Keratinocyte (primary cell): ENCODE measurements at regions not wholly inside any gene's neighbourhood (a gene's known extent, or its start where the extent isn't known, plus 50 kb on each side); places are given as distances from the start of the nearest gene placed in this dataset.

Source experiments
- DNase-seq: peaks from one replicate; pipeline ENCODE4 v3.0.0-alpha.2; 2011; ENCODE audit warnings: low read depth, missing footprints, low spot score
- FAIRE-seq: peaks from 2 replicates; lab custom pipeline; 2011; peaks lifted over from hg19 to GRCh38; lab: Jason Lieb, UNC
- H2AFZ ChIP-seq: 2 replicates; pipeline ENCODE4 v1.6.0; 2012; ENCODE audit warnings: low read length, control low read depth, inconsistent platforms; ENCODE audit not compliant: control insufficient read depth
- H3K27ac ChIP-seq: 2 replicates; pipeline ENCODE4 v1.5.1; 2011; ENCODE audit warnings: low read length; ENCODE audit not compliant: control insufficient read depth, insufficient read depth
- H3K27me3 ChIP-seq: 3 replicates; pipeline ENCODE4 v1.6.0; 2011; ENCODE audit warnings: low read length; ENCODE audit not compliant: control insufficient read depth, insufficient read depth; ENCODE audit errors: extremely low read depth
- H3K36me3 ChIP-seq, 2 experiments: 2 replicates in 1 of 2; 3 replicates in 1 of 2; pipeline ENCODE4 v1.5.1; 2011; ENCODE audit warnings: low read length in 2 of 2, mild to moderate bottlenecking in 1 of 2; ENCODE audit not compliant: control insufficient read depth in 2 of 2, insufficient read depth in 2 of 2; ENCODE audit errors: extremely low read depth in 1 of 2
- H3K4me1 ChIP-seq: 3 replicates; pipeline ENCODE4 v1.5.1; 2011; ENCODE audit warnings: low read length; ENCODE audit not compliant: control insufficient read depth, insufficient read depth; ENCODE audit errors: extremely low read depth
- H3K4me2 ChIP-seq: 3 replicates; pipeline ENCODE4 v1.6.0; 2011; ENCODE audit warnings: low read depth, low read length; ENCODE audit not compliant: control insufficient read depth, insufficient read depth; ENCODE audit errors: extremely low read depth
- H3K4me3 ChIP-seq, 3 experiments: fragments of 200-600 bp in 1 of 3; sonication (generic) in 1 of 3; 2 replicates in 2 of 3; 3 replicates in 1 of 3; pipeline ENCODE4 v1.5.1; 2011 to 2016; ENCODE audit warnings: low read length in 3 of 3, mild to moderate bottlenecking in 3 of 3, control low read depth in 2 of 3, inconsistent platforms in 1 of 3, low read depth in 1 of 3, mixed read lengths in 1 of 3, mixed run types in 1 of 3, moderate library complexity in 1 of 3; ENCODE audit not compliant: control insufficient read depth in 2 of 3, insufficient read depth in 2 of 3; ENCODE audit errors: extremely low read depth in 1 of 3
- H3K79me2 ChIP-seq: 2 replicates; pipeline ENCODE4 v1.6.0; 2012; ENCODE audit warnings: low read length; ENCODE audit not compliant: control insufficient read depth, insufficient read depth
- H3K9ac ChIP-seq: 3 replicates; pipeline ENCODE4 v1.6.0; 2011; ENCODE audit warnings: low read length; ENCODE audit not compliant: control insufficient read depth, insufficient read depth; ENCODE audit errors: extremely low read depth
- H3K9me1 ChIP-seq: 3 replicates; pipeline ENCODE4 v1.6.0; 2011; ENCODE audit warnings: low read length; ENCODE audit not compliant: control insufficient read depth, insufficient read depth; ENCODE audit errors: extremely low read depth
- H3K9me3 ChIP-seq: 2 replicates; pipeline ENCODE4 v1.5.1; 2012; ENCODE audit warnings: low read depth, low read length; ENCODE audit not compliant: control insufficient read depth
- H4K20me1 ChIP-seq: 3 replicates; pipeline ENCODE4 v1.6.0; 2011; ENCODE audit warnings: low read length; ENCODE audit not compliant: control insufficient read depth, insufficient read depth; ENCODE audit errors: extremely low read depth
- EZH2 ChIP-seq: IDR thresholded peaks from one replicate; pipeline ENCODE4 v1.6.1; 2012; ENCODE audit warnings: inconsistent platforms, mild to moderate bottlenecking, low read length, moderate library complexity
- dilution Hi-C: fragments of 300-500 bp; cut with MboI; formaldehyde crosslinking; loops from one replicate; pipeline ENCODE4 v1.7.0; 2020; ENCODE audit warnings: low sequenced_read_pairs; ENCODE audit not compliant: extremely low pct_ligation_motif_present
- TF ChIP-seq, protein P1 (sequence below), 3 experiments: IDR thresholded peaks in 1 of 3; conservative IDR thresholded peaks in 1 of 3; optimal IDR thresholded peaks in 1 of 3; 2 replicates in 2 of 3; 3 replicates in 1 of 3; pipeline versions ENCODE3 to v1.5.1; 2011; ENCODE audit warnings: low read length in 3 of 3, mild to moderate bottlenecking in 3 of 3, moderate library complexity in 2 of 3, control low read depth in 1 of 3, inconsistent platforms in 1 of 3; ENCODE audit not compliant: insufficient read depth in 2 of 3; ENCODE audit errors: extremely low read depth in 1 of 3

DNA sequence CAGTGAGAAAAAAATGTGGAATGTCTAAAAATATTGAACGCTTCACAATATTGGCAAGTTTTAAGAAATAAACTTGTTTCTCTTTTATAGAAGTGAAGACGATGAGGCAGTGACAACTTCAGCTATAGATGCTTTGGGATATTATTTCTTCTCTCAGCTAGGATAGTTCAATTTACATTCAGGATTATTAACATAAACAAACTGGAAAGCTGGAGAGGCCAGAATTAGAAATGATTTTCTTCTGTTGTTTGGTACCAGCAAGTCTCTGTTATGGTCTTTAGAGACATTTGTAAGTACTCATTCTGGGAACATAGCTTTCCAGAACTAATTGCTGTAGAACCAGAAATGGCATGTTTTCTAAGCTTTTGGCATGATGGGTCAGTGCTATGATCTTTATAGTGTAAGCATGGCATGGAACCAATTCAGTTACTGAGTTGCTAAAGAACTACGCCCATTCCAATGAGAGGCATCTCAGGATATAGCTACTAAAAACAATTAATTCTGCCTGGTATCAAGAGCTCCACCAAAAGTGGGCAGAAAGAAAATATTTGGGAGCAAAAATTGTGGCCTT lies 599.5 kb upstream of the B3GALT2 start:
- Histone ChIP-seq H2AFZ (no peak overlapping the region), H3K36me3 (no peaks in the 10 kb centered on the region), H3K9me3 (no peaks in the 10 kb centered on the region), H3K4me1 (no peaks in the 10 kb centered on the region), H3K79me2 (no peaks in the 10 kb centered on the region), H3K9me1 (no peaks in the 10 kb centered on the region), H3K27me3 (no peaks in the 10 kb centered on the region), H3K4me2 (no peak overlapping the region), H3K4me3 (no peak overlapping the region), H4K20me1 (no peaks in the 10 kb centered on the region), H3K9ac (no peak overlapping the region), H3K27ac (no peak overlapping the region)
- TF ChIP-seq EZH2: no peak
- TF ChIP-seq, protein P1, sequence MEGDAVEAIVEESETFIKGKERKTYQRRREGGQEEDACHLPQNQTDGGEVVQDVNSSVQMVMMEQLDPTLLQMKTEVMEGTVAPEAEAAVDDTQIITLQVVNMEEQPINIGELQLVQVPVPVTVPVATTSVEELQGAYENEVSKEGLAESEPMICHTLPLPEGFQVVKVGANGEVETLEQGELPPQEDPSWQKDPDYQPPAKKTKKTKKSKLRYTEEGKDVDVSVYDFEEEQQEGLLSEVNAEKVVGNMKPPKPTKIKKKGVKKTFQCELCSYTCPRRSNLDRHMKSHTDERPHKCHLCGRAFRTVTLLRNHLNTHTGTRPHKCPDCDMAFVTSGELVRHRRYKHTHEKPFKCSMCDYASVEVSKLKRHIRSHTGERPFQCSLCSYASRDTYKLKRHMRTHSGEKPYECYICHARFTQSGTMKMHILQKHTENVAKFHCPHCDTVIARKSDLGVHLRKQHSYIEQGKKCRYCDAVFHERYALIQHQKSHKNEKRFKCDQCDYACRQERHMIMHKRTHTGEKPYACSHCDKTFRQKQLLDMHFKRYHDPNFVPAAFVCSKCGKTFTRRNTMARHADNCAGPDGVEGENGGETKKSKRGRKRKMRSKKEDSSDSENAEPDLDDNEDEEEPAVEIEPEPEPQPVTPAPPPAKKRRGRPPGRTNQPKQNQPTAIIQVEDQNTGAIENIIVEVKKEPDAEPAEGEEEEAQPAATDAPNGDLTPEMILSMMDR (optimal IDR thresholded peaks at IDR 0.05 in 1 of 3, IDR thresholded peaks at IDR 0.05 in 1 of 3, conservative IDR thresholded peaks at IDR 0.05 in 1 of 3; ENCODE audit: extremely low read depth in 1 of 3, insufficient read depth in 2 of 3, low read length in 3 of 3): no peak
- no peak for FAIRE-seq
- no peak for DNase-seq
- dilution Hi-C loops: no loop called here

DNA sequence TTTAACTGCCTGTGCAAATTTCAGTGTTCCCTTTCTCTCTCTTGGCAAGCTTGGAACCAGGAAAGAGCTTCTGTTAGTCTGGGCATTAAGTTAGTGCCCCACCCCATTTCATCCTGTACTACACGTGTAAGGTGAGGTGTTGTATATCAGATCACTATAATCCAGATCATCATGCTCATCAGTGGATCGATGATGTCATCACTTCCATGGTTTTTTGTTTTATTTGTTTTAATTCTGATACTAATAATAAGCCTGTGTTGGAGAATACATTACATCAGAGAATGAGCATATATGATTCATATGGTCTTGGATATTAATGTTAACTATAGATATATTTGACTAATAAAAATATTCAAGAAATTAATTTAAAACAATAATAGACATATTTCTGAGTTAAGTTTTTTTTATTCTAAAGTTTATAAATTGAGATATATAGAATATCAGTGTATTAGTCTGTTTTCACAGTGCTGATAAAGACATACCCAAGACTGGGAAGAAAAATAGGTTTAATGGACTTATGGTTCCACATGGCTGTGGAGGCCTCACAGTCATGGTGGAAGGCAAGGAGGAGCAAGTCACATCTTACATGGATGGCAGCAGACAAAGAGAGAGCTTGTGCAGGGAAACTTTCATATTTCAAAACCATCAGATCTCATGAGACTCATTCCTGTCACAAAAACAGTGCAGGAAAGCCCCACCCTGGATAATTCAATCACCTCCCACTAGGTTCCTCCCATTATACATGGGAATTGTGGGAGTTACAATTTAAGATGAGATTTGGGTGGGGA lies 588.3 kb upstream of the B3GALT2 start:
- TF ChIP-seq EZH2: no peak
- TF ChIP-seq, protein P1 (optimal IDR thresholded peaks at IDR 0.05 in 1 of 3, IDR thresholded peaks at IDR 0.05 in 1 of 3, conservative IDR thresholded peaks at IDR 0.05 in 1 of 3; ENCODE audit: extremely low read depth in 1 of 3, insufficient read depth in 2 of 3, low read length in 3 of 3): no peak
- Histone ChIP-seq H3K27ac (no peak overlapping the region), H2AFZ (no peak overlapping the region), H3K4me2 (no peak overlapping the region), H3K79me2 (no peaks in the 10 kb centered on the region), H3K4me1 (no peaks in the 10 kb centered on the region), H3K9me3 (no peaks in the 10 kb centered on the region), H3K36me3 (no peaks in the 10 kb centered on the region), H3K9ac (no peak overlapping the region), H3K9me1 (no peaks in the 10 kb centered on the region), H3K4me3 (no peak overlapping the region), H3K27me3 (no peaks in the 10 kb centered on the region), H4K20me1 (no peaks in the 10 kb centered on the region)
- DNase-seq (no peak), FAIRE-seq (no peak)
- dilution Hi-C loops: no loop called here
